HEK293 (cell line): ENCODE measurements at regions not wholly inside any gene's neighbourhood (a gene's known extent, or its start where the extent isn't known, plus 50 kb on each side); places are given as distances from the start of the nearest gene placed in this dataset.

ENCODE experiments used
- CTCF ChIA-PET: fragments of 350-600 bp; formaldehyde crosslinking; extraction: SDS; loops from one replicate; lab custom pipeline; 2021; ENCODE audit warnings: antibody characterized with exemption; lab: Yijun Ruan, JAX
- POLR2A ChIA-PET: fragments of 300-600 bp; formaldehyde crosslinking; extraction: SDS; loops from one replicate; lab custom pipeline; 2020; ENCODE audit warnings: antibody characterized with exemption, inconsistent platforms; lab: Yijun Ruan, JAX
- H3K27ac ChIP-seq: fragments of 200-500 bp; sonication (Bioruptor generic); 2 replicates; pipeline ENCODE4 v1.5.1; 2014; ENCODE audit warnings: low read depth, low read length, control low read depth, inconsistent platforms; ENCODE audit errors: extremely low read depth
- H3K36me3 ChIP-seq, 2 experiments: fragments of 200-500 bp in 1 of 2; sonication (Bioruptor generic) in 1 of 2; 1 replicate in 1 of 2; 2 replicates in 1 of 2; pipeline ENCODE4 v1.5.1; 2014 to 2017; ENCODE audit warnings: inconsistent platforms in 2 of 2, low read length in 2 of 2; ENCODE audit not compliant: control insufficient read depth in 2 of 2, insufficient read depth in 1 of 2
- H3K4me1 ChIP-seq: fragments of 200-500 bp; sonication (Bioruptor generic); 2 replicates; pipeline ENCODE4 v1.5.1; 2014; ENCODE audit warnings: mild to moderate bottlenecking, low read length, inconsistent platforms; ENCODE audit not compliant: control insufficient read depth, insufficient read depth
- H3K4me3 ChIP-seq: 2 replicates; pipeline ENCODE4 v1.5.1; 2011; ENCODE audit warnings: low read depth, mild to moderate bottlenecking, control low read depth, low read length, moderate library complexity
- H3K9me3 ChIP-seq: fragments of 200-500 bp; sonication (Bioruptor generic); 2 replicates; pipeline ENCODE4 v1.5.1; 2014; ENCODE audit warnings: low read depth, low read length, inconsistent platforms; ENCODE audit not compliant: control insufficient read depth, insufficient read depth
- GLIS1 ChIP-seq: fragments of 450-650 bp; formaldehyde crosslinking; IDR thresholded peaks from 2 replicates; pipeline ENCODE4 v1.5.1; 2016; ENCODE audit warnings: missing biosample characterization, missing genetic modification characterization
- KLF8 ChIP-seq: fragments of 450-650 bp; formaldehyde crosslinking; IDR thresholded peaks from 2 replicates; pipeline ENCODE4 v1.5.1; 2016; ENCODE audit warnings: missing biosample characterization, missing genetic modification characterization
- PRDM1 ChIP-seq: fragments of 450-650 bp; formaldehyde crosslinking; IDR thresholded peaks from 2 replicates; pipeline ENCODE4; 2016; ENCODE audit warnings: missing biosample characterization, missing genetic modification characterization
- PRDM10 ChIP-seq: fragments of 450-650 bp; formaldehyde crosslinking; IDR thresholded peaks from 2 replicates; pipeline ENCODE4 v1.5.1; 2016; ENCODE audit warnings: missing biosample characterization, missing genetic modification characterization
- WT1 ChIP-seq: fragments of 450-650 bp; formaldehyde crosslinking; IDR thresholded peaks from 2 replicates; pipeline ENCODE4 v1.5.1; 2016; ENCODE audit warnings: missing biosample characterization, missing genetic modification characterization
- ZFP37 ChIP-seq: fragments of 450-650 bp; formaldehyde crosslinking; IDR thresholded peaks from 2 replicates; pipeline ENCODE4 v1.5.1; 2016; ENCODE audit warnings: missing biosample characterization, missing genetic modification characterization
- ZNF132 ChIP-seq: fragments of 450-650 bp; formaldehyde crosslinking; IDR thresholded peaks from 2 replicates; pipeline ENCODE4 v1.5.1; 2017; ENCODE audit warnings: missing biosample characterization, missing genetic modification characterization, borderline replicate concordance
- ZNF133 ChIP-seq: fragments of 450-650 bp; formaldehyde crosslinking; IDR thresholded peaks from 2 replicates; pipeline ENCODE4 v1.5.1; 2016; ENCODE audit warnings: missing biosample characterization, missing genetic modification characterization
- ZNF16 ChIP-seq: fragments of 450-650 bp; formaldehyde crosslinking; IDR thresholded peaks from 2 replicates; pipeline ENCODE4 v1.5.1; 2016; ENCODE audit warnings: low read depth, missing biosample characterization, missing genetic modification characterization
- ZNF202 ChIP-seq: fragments of 450-650 bp; formaldehyde crosslinking; IDR thresholded peaks from 2 replicates; pipeline ENCODE4 v1.5.1; 2016; ENCODE audit warnings: missing biosample characterization, missing genetic modification characterization, borderline replicate concordance
- ZNF223 ChIP-seq: fragments of 450-650 bp; formaldehyde crosslinking; IDR thresholded peaks from 2 replicates; pipeline ENCODE4 v1.5.1; 2016; ENCODE audit warnings: missing biosample characterization, missing genetic modification characterization
- ZNF292 ChIP-seq: fragments of 450-650 bp; formaldehyde crosslinking; IDR thresholded peaks from 2 replicates; pipeline ENCODE4 v1.5.1; 2016; ENCODE audit warnings: low read depth, missing biosample characterization, missing genetic modification characterization, borderline replicate concordance
- ZNF416 ChIP-seq: fragments of 450-650 bp; formaldehyde crosslinking; IDR thresholded peaks from 2 replicates; pipeline ENCODE4 v1.5.1; 2016; ENCODE audit warnings: missing biosample characterization, missing genetic modification characterization
- ZNF426 ChIP-seq: fragments of 450-650 bp; formaldehyde crosslinking; IDR thresholded peaks from 2 replicates; pipeline ENCODE4 v1.5.1; 2017; ENCODE audit warnings: missing biosample characterization, missing genetic modification characterization, mild to moderate bottlenecking, inconsistent platforms, moderate library complexity
- ZNF501 ChIP-seq: fragments of 450-650 bp; formaldehyde crosslinking; IDR thresholded peaks from 2 replicates; pipeline ENCODE4 v1.5.1; 2016; ENCODE audit warnings: missing biosample characterization, missing genetic modification characterization
- ZNF510 ChIP-seq: fragments of 450-650 bp; formaldehyde crosslinking; IDR thresholded peaks from 2 replicates; pipeline ENCODE4 v1.5.1; 2018; ENCODE audit warnings: mild to moderate bottlenecking, missing genetic modification characterization, missing biosample characterization; ENCODE audit not compliant: insufficient replicate concordance
- ZNF544 ChIP-seq: fragments of 450-650 bp; formaldehyde crosslinking; IDR thresholded peaks from 2 replicates; pipeline ENCODE4 v1.5.0; 2017; ENCODE audit warnings: missing biosample characterization, missing genetic modification characterization
- ZNF664 ChIP-seq: fragments of 450-650 bp; formaldehyde crosslinking; IDR thresholded peaks from 2 replicates; pipeline ENCODE4 v1.5.1; 2016; ENCODE audit warnings: missing biosample characterization, missing genetic modification characterization
- ZNF707 ChIP-seq: fragments of 450-650 bp; formaldehyde crosslinking; IDR thresholded peaks from 2 replicates; pipeline ENCODE4 v1.5.1; 2016; ENCODE audit warnings: missing biosample characterization, missing genetic modification characterization
- ZNF777 ChIP-seq: fragments of 450-650 bp; formaldehyde crosslinking; IDR thresholded peaks from 2 replicates; pipeline ENCODE4 v1.5.1; 2017; ENCODE audit warnings: missing biosample characterization, missing genetic modification characterization, borderline replicate concordance
- TF ChIP-seq, protein P1 (sequence below): fragments of 450-650 bp; formaldehyde crosslinking; IDR thresholded peaks from 2 replicates; pipeline ENCODE4 v1.5.1; 2016; ENCODE audit warnings: missing biosample characterization, missing genetic modification characterization
- TF ChIP-seq, protein P2 (sequence below): fragments of 450-650 bp; formaldehyde crosslinking; IDR thresholded peaks from 2 replicates; pipeline ENCODE4 v1.5.1; 2017; ENCODE audit warnings: missing biosample characterization, missing genetic modification characterization
- TF ChIP-seq, protein P3 (sequence below): fragments of 450-650 bp; formaldehyde crosslinking; conservative IDR thresholded peaks from 2 replicates; pipeline ENCODE4 v1.5.1; 2016; ENCODE audit warnings: low read depth, missing biosample characterization, missing genetic modification characterization

- POLR2A ChIA-PET: no interaction called here
- no peak overlapping the region for H3K27ac ChIP-seq
- CTCF ChIA-PET: no interaction called here
- no peak overlapping the region for H3K4me3 ChIP-seq
- H3K9me3 ChIP-seq: no peaks in the 10 kb centered on the region
- H3K4me1 ChIP-seq: no peaks in the 10 kb centered on the region
- no peak for TF ChIP-seq GLIS1
- TF ChIP-seq ZNF133 (tag by site-specific recombination): no peak
- TF ChIP-seq ZNF707: no peak
- TF ChIP-seq KLF8 (tag by site-specific recombination): no peak
- TF ChIP-seq PRDM10 (tag by site-specific recombination): no peak
- no peak for TF ChIP-seq ZNF132 (tag by site-specific recombination)
- TF ChIP-seq ZNF16: no peak
- TF ChIP-seq ZNF510: no peak
- no peak for TF ChIP-seq ZNF292 (tag by site-specific recombination)
- TF ChIP-seq WT1 (tag by site-specific recombination): no peak
- TF ChIP-seq, protein P1, sequence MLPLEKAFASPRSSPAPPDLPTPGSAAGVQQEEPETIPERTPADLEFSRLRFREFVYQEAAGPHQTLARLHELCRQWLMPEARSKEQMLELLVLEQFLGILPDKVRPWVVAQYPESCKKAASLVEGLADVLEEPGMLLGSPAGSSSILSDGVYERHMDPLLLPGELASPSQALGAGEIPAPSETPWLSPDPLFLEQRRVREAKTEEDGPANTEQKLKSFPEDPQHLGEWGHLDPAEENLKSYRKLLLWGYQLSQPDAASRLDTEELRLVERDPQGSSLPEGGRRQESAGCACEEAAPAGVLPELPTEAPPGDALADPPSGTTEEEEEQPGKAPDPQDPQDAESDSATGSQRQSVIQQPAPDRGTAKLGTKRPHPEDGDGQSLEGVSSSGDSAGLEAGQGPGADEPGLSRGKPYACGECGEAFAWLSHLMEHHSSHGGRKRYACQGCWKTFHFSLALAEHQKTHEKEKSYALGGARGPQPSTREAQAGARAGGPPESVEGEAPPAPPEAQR: no peak
- TF ChIP-seq ZNF223: no peak
- TF ChIP-seq ZNF544 (tag by site-specific recombination): no peak
- no peak for TF ChIP-seq ZNF202 (tag by site-specific recombination)
- TF ChIP-seq ZNF426: no peak
- TF ChIP-seq, protein P2, sequence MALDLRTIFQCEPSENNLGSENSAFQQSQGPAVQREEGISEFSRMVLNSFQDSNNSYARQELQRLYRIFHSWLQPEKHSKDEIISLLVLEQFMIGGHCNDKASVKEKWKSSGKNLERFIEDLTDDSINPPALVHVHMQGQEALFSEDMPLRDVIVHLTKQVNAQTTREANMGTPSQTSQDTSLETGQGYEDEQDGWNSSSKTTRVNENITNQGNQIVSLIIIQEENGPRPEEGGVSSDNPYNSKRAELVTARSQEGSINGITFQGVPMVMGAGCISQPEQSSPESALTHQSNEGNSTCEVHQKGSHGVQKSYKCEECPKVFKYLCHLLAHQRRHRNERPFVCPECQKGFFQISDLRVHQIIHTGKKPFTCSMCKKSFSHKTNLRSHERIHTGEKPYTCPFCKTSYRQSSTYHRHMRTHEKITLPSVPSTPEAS (tag by site-specific recombination): no peak
- no peaks in the 10 kb centered on the region for H3K36me3 ChIP-seq
Measured at GRCh38 chr4:181018472-181018871, 1224.7 kb upstream of the TENM3 start.

DNA sequence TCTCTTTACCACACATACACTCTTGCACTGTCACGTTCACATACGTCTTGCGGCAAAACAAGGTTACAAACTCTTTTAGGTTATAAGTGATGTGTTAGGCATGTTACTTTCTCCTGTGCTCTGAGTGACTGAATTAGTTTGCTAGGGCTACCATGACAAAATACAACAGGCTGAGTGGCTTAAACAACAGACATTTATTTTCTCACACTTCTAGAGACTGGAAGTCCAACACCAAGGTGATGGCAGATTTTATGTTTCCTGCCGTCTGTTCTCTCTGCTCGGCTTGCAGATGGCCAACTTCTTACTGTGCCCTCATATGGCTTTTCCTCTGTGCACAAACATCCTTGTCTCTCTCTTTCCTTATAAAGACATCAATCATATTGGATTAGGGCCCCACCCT is 1224.3 kb upstream of the TENM3 start:
- no peaks in the 10 kb centered on the region for H3K9me3 ChIP-seq
- ChIA-PET CTCF (no interaction called here), POLR2A (no interaction called here)
- H3K4me3 ChIP-seq: no peak overlapping the region
- TF ChIP-seq ZNF510 (peak; percentile 54), ZNF416 (no peak)
- no peaks in the 10 kb centered on the region for H3K4me1 ChIP-seq
- H3K27ac ChIP-seq: no peak overlapping the region
- no peaks in the 10 kb centered on the region for H3K36me3 ChIP-seq

DNA sequence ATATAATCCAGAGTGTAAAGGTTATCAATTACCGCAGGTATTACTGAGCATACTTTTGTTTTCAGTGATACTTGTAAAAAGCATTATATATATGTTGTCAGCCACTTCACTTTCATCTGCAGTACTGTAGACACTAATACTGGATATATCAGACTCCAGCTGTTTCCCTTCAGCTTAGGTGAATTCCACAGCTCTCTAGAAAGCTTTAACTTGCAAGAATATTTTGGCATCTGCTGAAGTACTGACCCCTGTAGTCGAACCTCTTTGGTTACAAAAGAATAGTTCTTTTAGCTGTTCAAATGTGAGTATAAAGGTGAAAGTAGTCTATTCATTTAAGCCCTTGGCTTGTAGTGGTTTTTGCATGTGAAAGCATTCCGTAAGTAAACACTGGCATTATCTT is 1222.7 kb upstream of the TENM3 start:
- no peaks in the 10 kb centered on the region for H3K36me3 ChIP-seq
- no peak overlapping the region for H3K27ac ChIP-seq
- CTCF ChIA-PET: no interaction called here
- no peak overlapping the region for H3K4me3 ChIP-seq
- POLR2A ChIA-PET: no interaction called here
- no peaks in the 10 kb centered on the region for H3K4me1 ChIP-seq
- no peaks in the 10 kb centered on the region for H3K9me3 ChIP-seq
- no peak for TF ChIP-seq ZNF777 (tag by site-specific recombination)
- no peak for TF ChIP-seq ZFP37 (tag by site-specific recombination)
- TF ChIP-seq ZNF664 (tag by site-specific recombination): no peak
- no peak for TF ChIP-seq ZNF501 (tag by site-specific recombination)
- TF ChIP-seq, protein P1: no peak
- TF ChIP-seq PRDM1 (tag by site-specific recombination): no peak
- TF ChIP-seq, protein P3, sequence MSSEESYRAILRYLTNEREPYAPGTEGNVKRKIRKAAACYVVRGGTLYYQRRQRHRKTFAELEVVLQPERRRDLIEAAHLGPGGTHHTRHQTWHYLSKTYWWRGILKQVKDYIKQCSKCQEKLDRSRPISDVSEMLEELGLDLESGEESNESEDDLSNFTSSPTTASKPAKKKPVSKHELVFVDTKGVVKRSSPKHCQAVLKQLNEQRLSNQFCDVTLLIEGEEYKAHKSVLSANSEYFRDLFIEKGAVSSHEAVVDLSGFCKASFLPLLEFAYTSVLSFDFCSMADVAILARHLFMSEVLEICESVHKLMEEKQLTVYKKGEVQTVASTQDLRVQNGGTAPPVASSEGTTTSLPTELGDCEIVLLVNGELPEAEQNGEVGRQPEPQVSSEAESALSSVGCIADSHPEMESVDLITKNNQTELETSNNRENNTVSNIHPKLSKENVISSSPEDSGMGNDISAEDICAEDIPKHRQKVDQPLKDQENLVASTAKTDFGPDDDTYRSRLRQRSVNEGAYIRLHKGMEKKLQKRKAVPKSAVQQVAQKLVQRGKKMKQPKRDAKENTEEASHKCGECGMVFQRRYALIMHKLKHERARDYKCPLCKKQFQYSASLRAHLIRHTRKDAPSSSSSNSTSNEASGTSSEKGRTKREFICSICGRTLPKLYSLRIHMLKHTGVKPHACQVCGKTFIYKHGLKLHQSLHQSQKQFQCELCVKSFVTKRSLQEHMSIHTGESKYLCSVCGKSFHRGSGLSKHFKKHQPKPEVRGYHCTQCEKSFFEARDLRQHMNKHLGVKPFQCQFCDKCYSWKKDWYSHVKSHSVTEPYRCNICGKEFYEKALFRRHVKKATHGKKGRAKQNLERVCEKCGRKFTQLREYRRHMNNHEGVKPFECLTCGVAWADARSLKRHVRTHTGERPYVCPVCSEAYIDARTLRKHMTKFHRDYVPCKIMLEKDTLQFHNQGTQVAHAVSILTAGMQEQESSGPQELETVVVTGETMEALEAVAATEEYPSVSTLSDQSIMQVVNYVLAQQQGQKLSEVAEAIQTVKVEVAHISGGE: no peak
- TF ChIP-seq ZNF426: no peak
